NCI-H1092 treated with DMSO at 0.1 percent for 48 hours (cell line): ENCODE measurements at regions not wholly inside any gene's neighbourhood (a gene's known extent, or its start where the extent isn't known, plus 50 kb on each side); places are given as distances from the start of the nearest gene placed in this dataset.

ENCODE experiments used
- DNase-seq: peaks from one replicate; lab custom pipeline; 2025; lab: John Stamatoyannopoulos, UW

DNA sequence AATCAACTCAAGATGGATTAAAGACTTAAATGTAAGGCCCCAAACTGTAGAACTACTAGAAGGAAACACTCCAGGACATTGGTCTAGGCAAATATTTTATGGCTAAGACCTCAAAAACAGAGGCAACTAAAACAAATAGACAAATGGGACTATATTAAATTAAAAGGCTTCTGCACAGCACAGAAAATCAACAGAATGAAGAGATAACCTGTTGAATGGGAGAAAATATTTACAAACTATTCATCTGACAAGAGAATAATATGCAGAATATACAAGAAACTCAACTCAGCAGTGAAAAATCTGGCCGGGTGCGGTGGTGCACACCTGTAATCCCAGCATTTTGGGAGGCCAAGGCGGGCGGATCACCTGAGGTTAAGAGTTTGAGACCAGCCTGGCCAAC, 84.1 kb upstream of the HNRNPU start:
- DNase-seq: no peak

DNA sequence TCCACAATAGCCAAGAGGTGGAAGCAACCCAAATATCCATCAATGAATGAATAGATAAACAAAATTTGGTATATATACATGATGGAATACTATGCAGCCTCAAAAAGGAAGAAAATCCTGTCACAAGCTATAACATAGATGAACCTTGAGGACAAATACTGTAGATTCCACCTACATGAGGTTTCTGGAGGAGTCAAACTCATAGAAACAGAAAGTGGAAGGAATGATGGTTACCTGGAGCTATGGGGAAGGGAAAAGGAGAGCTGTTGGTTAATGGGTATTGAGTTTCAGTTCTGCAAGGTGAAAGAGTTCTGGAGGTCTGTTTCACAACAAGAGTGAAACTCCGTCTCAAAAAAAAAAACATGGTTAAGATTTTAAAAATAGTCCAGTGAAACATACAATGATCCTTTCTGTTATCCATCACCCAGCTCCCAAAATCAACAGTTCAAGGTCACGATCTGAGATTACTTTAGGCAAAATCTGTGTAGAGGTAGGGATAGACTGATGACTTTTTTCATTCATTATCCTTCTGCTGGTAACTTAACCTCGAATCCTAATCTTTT, 80.8 kb upstream of the HNRNPU start:
- DNase-seq: no peak

DNA sequence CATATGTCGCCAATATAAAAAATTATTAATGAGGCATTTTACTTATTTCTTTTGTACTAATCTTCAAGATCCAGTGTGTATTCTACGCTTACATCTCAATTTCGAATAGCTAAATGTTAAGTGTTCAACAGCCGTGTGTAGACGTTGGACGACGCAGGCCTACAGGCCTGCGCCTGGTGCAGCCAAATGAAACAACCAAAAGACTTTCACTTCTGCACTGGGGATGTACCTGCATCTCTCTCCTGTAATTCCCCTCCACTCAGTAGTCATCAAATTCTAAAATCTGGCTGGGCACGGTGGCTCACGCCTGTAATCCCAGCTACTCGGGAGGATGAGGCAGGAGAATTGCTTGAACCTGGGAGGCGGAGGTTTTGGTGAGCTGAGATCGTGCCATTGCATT, 76.8 kb upstream of the HNRNPU start:
- DNase-seq: no peak

DNA sequence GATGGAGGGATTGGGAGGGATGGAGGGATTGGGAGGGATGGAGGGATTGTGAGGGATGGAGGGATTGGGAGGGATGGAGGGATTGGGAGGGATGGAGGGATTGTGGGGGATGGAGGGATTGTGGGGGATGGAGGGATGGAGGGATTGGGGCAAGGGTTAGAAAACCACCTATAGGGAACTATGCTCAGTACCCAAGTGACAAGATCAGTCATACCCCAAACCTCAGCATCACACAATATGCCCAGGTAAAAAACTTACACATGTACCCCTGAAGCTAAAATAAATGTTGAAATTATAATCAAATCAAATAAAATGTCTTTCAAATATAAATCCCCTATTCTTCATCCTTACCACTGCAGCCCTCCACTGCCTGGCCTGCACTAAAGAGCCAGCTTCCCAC, 72.8 kb upstream of the HNRNPU start:
- no peak for DNase-seq

DNA sequence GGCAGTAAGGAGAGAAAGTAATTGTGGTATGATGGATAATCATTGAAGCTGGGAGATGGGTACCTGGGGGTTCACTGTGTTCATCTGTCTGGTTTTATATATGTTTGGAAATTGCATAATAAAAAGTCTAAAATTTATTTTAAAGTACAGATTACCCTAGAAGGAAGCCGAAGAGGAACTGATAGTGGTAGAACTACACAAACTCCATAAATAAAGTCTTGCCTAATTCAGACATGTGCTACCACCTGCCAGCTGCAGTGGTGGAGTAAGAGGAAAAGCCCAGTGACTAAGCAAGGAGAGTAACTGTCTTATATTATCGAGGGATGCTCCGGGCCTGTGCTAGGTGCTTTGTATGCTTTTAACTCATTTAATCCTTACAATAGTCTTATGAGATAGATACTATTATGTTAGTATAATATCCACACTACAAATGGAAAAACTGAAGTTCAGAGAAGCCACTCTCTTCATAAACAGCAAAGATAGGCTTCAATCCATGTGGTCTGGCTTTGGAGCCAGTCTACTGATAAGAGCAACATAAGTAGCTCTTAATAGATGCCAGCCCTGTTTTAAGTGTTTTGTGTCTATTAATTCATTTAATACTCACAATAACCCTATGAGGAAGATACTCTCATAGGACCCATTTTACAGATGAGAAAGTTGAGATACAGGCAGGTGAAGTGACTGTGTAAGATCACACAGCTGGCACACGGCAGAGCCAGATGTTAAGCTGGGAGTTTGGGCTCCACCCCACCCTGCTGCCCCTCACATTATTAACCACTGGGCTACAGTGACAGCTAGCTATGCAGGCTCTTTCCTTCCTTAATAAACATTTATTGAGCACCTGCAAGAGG, 56.8 kb upstream of the HNRNPU start:
- no peak for DNase-seq

DNA sequence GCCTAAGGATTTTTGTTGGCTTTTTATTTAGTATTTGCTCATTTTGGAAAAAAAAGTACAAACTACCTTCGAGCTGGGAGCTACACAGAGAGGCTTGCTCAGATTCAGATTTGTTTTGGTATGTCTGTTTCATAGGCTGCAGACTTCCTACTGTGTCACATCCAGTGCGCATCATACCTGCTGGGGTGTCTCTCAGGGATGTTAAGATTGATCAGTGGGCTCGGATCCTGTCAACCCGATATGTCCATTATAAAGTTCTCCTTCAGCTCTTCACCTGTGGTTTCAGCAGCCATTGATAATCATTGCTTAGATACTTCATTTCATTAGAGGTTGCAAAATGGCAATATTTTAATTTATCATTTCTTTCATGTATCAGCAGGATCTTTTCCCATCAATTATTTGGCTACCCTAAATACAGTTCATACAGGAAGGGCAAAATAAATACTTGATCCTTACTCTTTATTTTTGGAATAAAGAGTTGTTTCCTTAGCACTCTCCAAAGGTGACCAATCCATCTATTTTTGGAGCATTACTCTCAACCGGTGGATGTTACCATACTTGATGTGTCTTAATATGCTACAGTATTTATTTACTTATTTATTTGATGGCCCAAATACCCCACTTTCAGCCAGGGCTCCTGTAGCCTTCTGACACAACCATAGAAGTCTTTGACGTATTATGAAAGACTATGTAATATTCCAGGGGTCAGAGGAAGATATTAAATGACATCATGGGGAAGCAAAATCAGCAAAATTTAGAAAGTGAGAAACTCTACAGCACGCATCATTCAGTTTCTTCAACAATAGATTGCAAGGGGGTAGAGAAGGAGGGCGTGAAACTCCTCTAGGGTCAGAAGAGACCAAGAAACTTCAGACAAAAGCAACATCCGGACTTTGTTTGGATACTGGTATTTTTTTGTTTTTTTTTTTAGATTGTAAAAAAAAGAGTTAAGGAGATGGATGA, 55.3 kb upstream of the HNRNPU start:
- no peak for DNase-seq

DNA sequence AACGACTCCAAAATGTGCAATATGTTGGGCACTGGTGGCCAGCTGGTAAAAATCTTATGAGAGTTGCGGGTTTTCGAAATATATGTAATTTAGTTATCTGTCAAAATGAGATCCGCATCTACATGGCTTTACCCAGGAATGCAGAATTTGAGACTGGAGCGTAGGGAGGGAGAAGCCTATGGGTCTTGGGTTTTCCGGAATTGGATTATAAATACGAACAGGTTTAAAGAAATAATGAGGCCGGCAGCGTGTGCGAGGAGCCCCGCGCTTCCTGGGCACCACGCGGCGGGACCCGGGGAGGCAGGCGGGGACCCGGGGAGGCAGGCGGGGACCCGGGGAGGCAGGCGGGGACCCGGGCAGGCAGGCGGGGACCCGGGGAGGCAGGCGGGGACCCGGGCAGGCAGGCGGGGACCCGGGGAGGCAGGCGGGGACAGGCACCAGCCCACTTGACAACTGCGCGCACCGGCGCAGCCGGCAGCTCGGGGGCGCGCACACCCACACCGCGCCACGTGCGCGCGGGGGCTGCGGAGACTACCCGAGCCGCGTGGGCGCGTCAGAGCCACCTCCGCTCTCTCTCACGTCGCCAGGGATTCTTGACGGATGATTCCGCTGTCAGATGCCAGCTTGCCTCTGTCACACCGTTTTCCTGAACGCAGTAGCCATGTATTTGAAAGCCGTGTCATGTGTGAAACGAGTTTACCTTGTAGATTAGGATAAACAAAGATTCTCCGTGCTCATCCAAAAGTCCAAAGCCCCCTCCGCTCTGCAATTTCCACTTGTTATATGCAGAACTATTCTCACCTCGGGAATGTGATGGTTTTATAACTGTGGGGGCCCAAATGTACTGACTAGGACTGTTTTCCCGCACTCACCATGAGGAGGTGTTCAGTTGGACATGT, 54.3 kb upstream of the HNRNPU start:
- peak; percentile 80 for DNase-seq

DNA sequence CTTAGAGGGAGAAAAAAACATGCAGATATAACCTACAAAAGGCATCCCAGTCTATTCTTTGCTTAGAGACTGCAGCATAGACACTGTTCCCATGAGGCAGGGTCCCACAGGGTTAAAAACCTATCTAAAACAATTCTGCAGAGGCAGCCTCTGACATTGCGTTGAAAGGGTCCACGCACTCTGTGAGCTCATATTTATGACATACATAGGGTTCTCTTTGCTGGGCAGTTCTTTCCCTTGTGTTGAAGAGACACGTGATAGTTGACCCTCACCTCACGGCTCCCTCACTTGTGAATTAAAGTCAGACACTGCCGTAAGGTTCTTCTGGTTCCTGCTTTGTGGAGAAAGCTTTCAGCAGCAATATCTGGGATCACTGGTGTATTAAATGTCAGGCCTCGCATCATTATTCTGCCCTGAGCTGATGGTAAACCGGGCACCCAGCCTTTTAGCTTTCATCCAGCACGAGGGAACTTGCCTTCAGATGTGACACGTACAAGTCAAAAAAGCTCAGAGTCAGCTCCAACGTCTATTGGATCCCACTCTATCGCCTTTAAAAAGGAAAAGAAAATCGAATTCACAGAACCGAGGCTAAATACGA, 52.8 kb upstream of the HNRNPU start:
- no peak for DNase-seq

DNA sequence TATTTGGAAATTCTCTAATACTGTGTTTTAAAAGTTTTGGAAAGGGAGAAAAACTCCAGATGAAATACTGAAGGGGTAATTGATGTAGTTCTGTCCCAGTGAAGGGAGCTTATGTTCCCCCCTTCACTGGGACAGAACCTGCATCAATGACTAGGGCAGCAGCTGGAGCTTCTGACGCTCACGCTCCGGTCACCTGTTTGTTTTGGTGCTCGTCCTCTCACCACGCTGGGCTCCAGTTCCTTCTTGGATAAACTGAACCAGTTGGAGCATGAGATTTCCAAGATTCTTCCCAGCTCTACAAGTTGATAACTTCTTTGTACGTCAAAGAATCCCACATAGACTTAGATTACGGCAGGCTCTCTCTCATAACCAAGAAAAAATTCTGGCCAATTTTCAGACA, 51.4 kb upstream of the HNRNPU start:
- DNase-seq: no peak

DNA sequence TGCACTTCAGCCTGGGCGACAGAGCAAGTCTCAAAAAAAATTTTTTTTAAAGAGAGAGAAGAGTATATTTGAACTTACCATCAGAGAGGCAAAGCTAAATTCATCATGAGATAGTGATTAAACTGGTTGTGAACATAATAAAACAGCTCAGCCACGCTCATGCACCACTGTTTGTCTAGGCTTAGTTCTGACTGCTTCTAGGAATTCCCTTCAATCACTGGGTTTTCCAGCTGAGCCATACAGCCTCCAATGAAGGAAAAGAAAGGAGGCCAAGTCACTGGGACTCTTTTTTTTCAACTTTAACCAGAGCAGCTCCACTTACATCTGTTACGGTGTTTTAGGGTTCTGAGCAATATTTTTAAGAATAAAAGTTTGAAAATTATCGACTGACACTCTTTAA, 50.4 kb upstream of the HNRNPU start:
- no peak for DNase-seq
